WTC11 (cell line): ENCODE measurements at regions not wholly inside any gene's neighbourhood (a gene's known extent, or its start where the extent isn't known, plus 50 kb on each side); places are given as distances from the start of the nearest gene placed in this dataset.

ENCODE experiments used
- ATAC-seq: fragments of 200-7000 bp; cut with Tn5 transposase; 2 replicates; pipeline ENCODE4 v1.10.0; 2021; ENCODE audit warnings: mild to moderate bottlenecking, moderate library complexity
- CTCF ChIA-PET: fragments of 300-600 bp; sonication (Branson Sonifier 250); formaldehyde crosslinking; loops from one replicate; lab custom pipeline; 2021; ENCODE audit warnings: antibody characterized with exemption; lab: Charles Lee
- POLR2A ChIA-PET: fragments of 350-600 bp; sonication (Branson Sonifier 250); formaldehyde crosslinking; loops from one replicate; lab custom pipeline; 2021; ENCODE audit warnings: antibody characterized with exemption; lab: Charles Lee
- DNase-seq: peaks from one replicate; pipeline ENCODE4 v3.0.0; 2021; ENCODE audit warnings: low spot score
- H3K27ac Mint-ChIP-seq: 2 replicates; pipeline ENCODE4 v1.8.0; 2021; ENCODE audit warnings: mixed read lengths
- H3K27me3 Mint-ChIP-seq: 2 replicates; pipeline ENCODE4 v1.8.0; 2021; ENCODE audit warnings: low read depth, mild to moderate bottlenecking, moderate library complexity, mixed read lengths
- H3K36me3 Mint-ChIP-seq: 2 replicates; pipeline ENCODE4 v1.8.0; 2021; ENCODE audit warnings: mixed read lengths
- H3K4me1 Mint-ChIP-seq: 2 replicates; pipeline ENCODE4 v1.8.0; 2022; ENCODE audit warnings: mixed read lengths
- H3K4me3 Mint-ChIP-seq: 2 replicates; pipeline ENCODE4 v1.8.0; 2021; ENCODE audit warnings: mild to moderate bottlenecking, moderate library complexity, mixed read lengths
- H3K9me3 Mint-ChIP-seq: 2 replicates; pipeline ENCODE4 v1.8.0; 2021; ENCODE audit warnings: mixed read lengths
- ARID4B ChIP-seq: sonication (generic); formaldehyde crosslinking; IDR thresholded peaks from 2 replicates; pipeline ENCODE4 v1.8.0; 2023; ENCODE audit warnings: missing genetic modification reagents, mild to moderate bottlenecking, borderline replicate concordance
- ATF3 ChIP-seq: sonication (generic); formaldehyde crosslinking; conservative IDR thresholded peaks from 2 replicates; pipeline ENCODE4 v1.8.1; 2022; ENCODE audit warnings: mild to moderate bottlenecking, missing genetic modification reagents
- CDX4 ChIP-seq: fragments of 250-450 bp; sonication (Bioruptor Pico); IDR thresholded peaks from 2 replicates; pipeline ENCODE4 v1.9.0; 2021; ENCODE audit warnings: moderate library complexity, mild to moderate bottlenecking, inconsistent platforms, borderline replicate concordance
- ETV6 ChIP-seq: sonication (generic); formaldehyde crosslinking; IDR thresholded peaks from 2 replicates; pipeline ENCODE4 v1.8.1; 2022; ENCODE audit warnings: mild to moderate bottlenecking, missing genetic modification reagents
- FOXJ3 ChIP-seq: sonication (generic); formaldehyde crosslinking; IDR thresholded peaks from 2 replicates; pipeline ENCODE4 v1.9.0; 2021; ENCODE audit warnings: missing genetic modification reagents, mild to moderate bottlenecking, borderline replicate concordance
- GRHL2 ChIP-seq: fragments of 250-450 bp; sonication (Bioruptor Pico); IDR thresholded peaks from 2 replicates; pipeline ENCODE4 v1.8.0; 2022; ENCODE audit warnings: mild to moderate bottlenecking, moderate library complexity; ENCODE audit not compliant: insufficient replicate concordance, severe bottlenecking
- JUN ChIP-seq: sonication (generic); formaldehyde crosslinking; IDR thresholded peaks from 2 replicates; pipeline ENCODE4 v1.8.0; 2023; ENCODE audit warnings: mild to moderate bottlenecking, missing genetic modification reagents
- NR1H2 ChIP-seq: sonication (generic); formaldehyde crosslinking; IDR thresholded peaks from 2 replicates; pipeline ENCODE4 v1.9.0; 2021; ENCODE audit warnings: mild to moderate bottlenecking, moderate library complexity, missing genetic modification reagents
- PRDM15 ChIP-seq: sonication (generic); formaldehyde crosslinking; IDR thresholded peaks from 2 replicates; pipeline ENCODE4 v1.8.0; 2022; ENCODE audit warnings: missing genetic modification reagents
- PRRX2 ChIP-seq: fragments of 250-450 bp; sonication (Bioruptor Pico); IDR thresholded peaks from 2 replicates; pipeline ENCODE4 v1.8.0; 2021; ENCODE audit warnings: mild to moderate bottlenecking
- SMAD3 ChIP-seq: sonication (generic); formaldehyde crosslinking; IDR thresholded peaks from 2 replicates; pipeline ENCODE4 v1.8.0; 2022; ENCODE audit warnings: missing genetic modification reagents, mild to moderate bottlenecking, borderline replicate concordance
- ZNF232 ChIP-seq: sonication (generic); formaldehyde crosslinking; IDR thresholded peaks from 2 replicates; pipeline ENCODE4 v1.8.0; 2022; ENCODE audit warnings: mild to moderate bottlenecking, missing genetic modification reagents
- ZNF317 ChIP-seq: sonication (generic); formaldehyde crosslinking; IDR thresholded peaks from 2 replicates; pipeline ENCODE4 v1.8.1; 2023; ENCODE audit warnings: low read depth, mild to moderate bottlenecking, moderate library complexity, missing genetic modification reagents, borderline replicate concordance
- ZNF423 ChIP-seq: fragments of 250-450 bp; sonication (Bioruptor Pico); IDR thresholded peaks from 2 replicates; pipeline ENCODE4 v2.1.2; 2022; ENCODE audit warnings: mild to moderate bottlenecking, moderate library complexity
- TF ChIP-seq, protein P1 (sequence below): sonication (generic); formaldehyde crosslinking; IDR thresholded peaks from 2 replicates; pipeline ENCODE4 v1.8.1; 2023; ENCODE audit warnings: mild to moderate bottlenecking, missing genetic modification reagents
- TF ChIP-seq, protein P2 (sequence below): fragments of 250-450 bp; sonication (Bioruptor Pico); IDR thresholded peaks from 2 replicates; pipeline ENCODE4 v1.9.0; 2021; ENCODE audit warnings: mild to moderate bottlenecking, borderline replicate concordance

DNA sequence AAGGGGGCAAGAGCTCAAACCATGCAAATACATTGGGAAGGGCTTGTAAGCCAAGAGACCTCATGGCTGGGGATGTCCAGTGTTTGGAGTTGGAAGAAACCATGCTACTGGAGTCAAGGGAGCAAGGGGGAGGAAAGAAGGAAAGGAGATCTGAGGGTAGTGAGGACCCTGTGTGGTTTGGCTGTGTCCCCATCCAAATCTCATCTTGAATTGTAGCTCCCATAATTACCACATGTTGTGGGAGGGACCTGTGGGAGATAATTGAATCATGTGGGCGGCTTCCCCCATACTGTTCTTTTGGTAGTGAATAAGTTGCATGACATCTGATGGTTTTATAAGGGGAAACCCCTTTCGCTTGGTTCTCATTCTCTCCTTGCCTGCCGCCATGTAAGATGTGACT lies 56.5 kb upstream of the ADRB1 start (continued):
- TF ChIP-seq ZNF317 (no peak), SMAD3 (CRISPR knock-in tag) (no peak), NR1H2 (CRISPR knock-in tag) (no peak), ATF3 (no peak)

- POLR2A ChIA-PET, result no interaction called here
- CTCF ChIA-PET, result no interaction called here
- DNase-seq (no peak), ATAC-seq (no peak)
- no peak overlapping the region for H3K4me3 Mint-ChIP-seq
- TF ChIP-seq SMAD3 (CRISPR knock-in tag) (no peak), ARID4B (CRISPR knock-in tag) (no peak), PRDM15 (CRISPR knock-in tag) (no peak), PRRX2 (CRISPR knock-in tag) (no peak), JUN (no peak), GRHL2 (no peak), FOXJ3 (CRISPR knock-in tag) (no peak), CDX4 (CRISPR knock-in tag) (no peak), ETV6 (CRISPR knock-in tag) (no peak), ZNF423 (CRISPR knock-in tag) (no peak), ZNF232 (CRISPR knock-in tag) (no peak)
- TF ChIP-seq, protein P1, sequence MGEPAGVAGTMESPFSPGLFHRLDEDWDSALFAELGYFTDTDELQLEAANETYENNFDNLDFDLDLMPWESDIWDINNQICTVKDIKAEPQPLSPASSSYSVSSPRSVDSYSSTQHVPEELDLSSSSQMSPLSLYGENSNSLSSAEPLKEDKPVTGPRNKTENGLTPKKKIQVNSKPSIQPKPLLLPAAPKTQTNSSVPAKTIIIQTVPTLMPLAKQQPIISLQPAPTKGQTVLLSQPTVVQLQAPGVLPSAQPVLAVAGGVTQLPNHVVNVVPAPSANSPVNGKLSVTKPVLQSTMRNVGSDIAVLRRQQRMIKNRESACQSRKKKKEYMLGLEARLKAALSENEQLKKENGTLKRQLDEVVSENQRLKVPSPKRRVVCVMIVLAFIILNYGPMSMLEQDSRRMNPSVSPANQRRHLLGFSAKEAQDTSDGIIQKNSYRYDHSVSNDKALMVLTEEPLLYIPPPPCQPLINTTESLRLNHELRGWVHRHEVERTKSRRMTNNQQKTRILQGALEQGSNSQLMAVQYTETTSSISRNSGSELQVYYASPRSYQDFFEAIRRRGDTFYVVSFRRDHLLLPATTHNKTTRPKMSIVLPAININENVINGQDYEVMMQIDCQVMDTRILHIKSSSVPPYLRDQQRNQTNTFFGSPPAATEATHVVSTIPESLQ (CRISPR knock-in tag), result no peak
- TF ChIP-seq, protein P2, sequence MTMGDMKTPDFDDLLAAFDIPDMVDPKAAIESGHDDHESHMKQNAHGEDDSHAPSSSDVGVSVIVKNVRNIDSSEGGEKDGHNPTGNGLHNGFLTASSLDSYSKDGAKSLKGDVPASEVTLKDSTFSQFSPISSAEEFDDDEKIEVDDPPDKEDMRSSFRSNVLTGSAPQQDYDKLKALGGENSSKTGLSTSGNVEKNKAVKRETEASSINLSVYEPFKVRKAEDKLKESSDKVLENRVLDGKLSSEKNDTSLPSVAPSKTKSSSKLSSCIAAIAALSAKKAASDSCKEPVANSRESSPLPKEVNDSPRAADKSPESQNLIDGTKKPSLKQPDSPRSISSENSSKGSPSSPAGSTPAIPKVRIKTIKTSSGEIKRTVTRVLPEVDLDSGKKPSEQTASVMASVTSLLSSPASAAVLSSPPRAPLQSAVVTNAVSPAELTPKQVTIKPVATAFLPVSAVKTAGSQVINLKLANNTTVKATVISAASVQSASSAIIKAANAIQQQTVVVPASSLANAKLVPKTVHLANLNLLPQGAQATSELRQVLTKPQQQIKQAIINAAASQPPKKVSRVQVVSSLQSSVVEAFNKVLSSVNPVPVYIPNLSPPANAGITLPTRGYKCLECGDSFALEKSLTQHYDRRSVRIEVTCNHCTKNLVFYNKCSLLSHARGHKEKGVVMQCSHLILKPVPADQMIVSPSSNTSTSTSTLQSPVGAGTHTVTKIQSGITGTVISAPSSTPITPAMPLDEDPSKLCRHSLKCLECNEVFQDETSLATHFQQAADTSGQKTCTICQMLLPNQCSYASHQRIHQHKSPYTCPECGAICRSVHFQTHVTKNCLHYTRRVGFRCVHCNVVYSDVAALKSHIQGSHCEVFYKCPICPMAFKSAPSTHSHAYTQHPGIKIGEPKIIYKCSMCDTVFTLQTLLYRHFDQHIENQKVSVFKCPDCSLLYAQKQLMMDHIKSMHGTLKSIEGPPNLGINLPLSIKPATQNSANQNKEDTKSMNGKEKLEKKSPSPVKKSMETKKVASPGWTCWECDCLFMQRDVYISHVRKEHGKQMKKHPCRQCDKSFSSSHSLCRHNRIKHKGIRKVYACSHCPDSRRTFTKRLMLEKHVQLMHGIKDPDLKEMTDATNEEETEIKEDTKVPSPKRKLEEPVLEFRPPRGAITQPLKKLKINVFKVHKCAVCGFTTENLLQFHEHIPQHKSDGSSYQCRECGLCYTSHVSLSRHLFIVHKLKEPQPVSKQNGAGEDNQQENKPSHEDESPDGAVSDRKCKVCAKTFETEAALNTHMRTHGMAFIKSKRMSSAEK (CRISPR knock-in tag), result no peak
- H3K36me3 Mint-ChIP-seq, result no peaks in the 10 kb centered on the region
- peaks cover 4% of the 10 kb centered on the region for H3K4me1 Mint-ChIP-seq
- peaks cover 17% of the 10 kb centered on the region for H3K9me3 Mint-ChIP-seq
- H3K27ac Mint-ChIP-seq, result no peak overlapping the region
- 0 out of 2 replicates have a peak, but pooled peaks cover 4% of the 10 kb centered on the region for H3K27me3 Mint-ChIP-seq
Measured at GRCh38 chr10:113987805-113988204, 55.9 kb upstream of the ADRB1 start.
